ENCODE measurements at regions not wholly inside any gene's neighbourhood (a gene's known extent, or its start where the extent isn't known, plus 50 kb on each side); places are given as distances from the start of the nearest gene placed in this dataset.

DNA sequence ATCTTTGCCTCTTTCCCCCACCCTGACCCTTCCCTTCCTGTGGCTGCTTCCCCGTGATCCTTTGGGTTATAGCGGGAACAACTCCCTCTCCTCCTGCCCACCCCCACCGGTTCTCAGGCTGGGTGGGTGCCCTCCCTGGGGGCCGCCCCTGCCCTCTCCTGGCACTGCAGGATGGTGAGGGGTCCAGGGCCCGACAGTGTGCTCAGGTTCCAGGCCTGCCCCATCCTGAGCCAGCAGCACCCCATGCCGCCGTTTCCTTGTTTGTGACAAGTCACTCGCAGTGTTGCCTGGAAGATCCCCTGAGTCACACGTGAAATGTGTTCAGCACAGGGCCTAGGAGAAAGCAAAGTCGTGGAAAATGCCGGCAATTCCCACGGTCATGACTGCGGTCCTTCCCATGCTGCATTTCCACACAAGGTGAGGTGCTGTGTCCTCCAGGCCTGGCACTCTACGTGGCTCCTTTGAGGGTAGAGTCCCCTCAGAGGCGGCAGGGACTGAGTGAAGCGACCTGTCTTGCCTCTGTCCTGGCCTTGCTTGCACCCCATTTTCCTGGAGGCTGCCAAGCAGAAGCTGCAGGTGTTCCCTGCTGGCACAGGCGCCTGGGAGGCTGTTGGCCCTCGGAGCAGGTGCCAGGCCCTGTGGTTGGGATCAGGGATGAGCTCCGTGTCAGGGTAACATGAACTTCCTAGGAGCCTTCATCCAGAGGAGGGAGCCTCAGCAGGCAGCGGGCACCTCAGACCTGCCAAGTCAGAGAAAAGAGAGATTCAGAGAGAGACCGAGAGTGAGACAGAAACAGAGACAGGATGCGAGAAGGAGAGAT lies 80.5 kb upstream of the LINC01488 start:
- Mint-ChIP-seq H3K27me3 (no peaks in the 10 kb centered on the region), H3K36me3 (ENCODE audit: low read depth) (no peaks in the 10 kb centered on the region), H3K27ac (no peak overlapping the region), H3K4me3 (no peak overlapping the region), H3K4me1 (ENCODE audit: low read depth) (peaks cover 6% of the 10 kb centered on the region), H3K9me3 (peaks cover 14% of the 10 kb centered on the region)
- DNase-seq = no peak

DNA sequence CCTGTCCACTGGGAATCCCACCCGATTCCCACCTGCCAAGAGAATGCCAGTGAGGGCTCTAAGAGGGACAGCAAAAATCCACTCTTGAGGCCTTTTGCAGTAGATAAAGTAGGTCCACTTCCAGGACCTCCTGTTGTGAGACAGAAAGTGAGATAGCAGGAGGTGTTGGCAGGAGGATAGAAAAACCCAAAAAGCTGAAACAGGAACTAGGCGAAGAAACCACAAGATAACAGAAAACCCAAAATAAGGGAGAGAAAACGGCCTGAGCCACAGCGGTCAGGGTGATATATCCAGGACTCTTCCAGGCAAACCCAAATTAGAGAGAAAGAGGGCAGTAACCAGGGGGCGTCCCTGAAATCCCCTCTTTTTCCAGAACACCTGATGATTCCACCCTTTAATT lies 79.7 kb upstream of the LINC01488 start:
- no peak overlapping the region for H3K4me3 Mint-ChIP-seq
- no peaks in the 10 kb centered on the region for H3K27me3 Mint-ChIP-seq
- DNase-seq = no peak
- H3K27ac Mint-ChIP-seq = no peak overlapping the region
- peaks cover 14% of the 10 kb centered on the region for H3K9me3 Mint-ChIP-seq
- H3K4me1 Mint-ChIP-seq (ENCODE audit: low read depth) = peaks cover 6% of the 10 kb centered on the region
- no peaks in the 10 kb centered on the region for H3K36me3 Mint-ChIP-seq (ENCODE audit: low read depth)

DNA sequence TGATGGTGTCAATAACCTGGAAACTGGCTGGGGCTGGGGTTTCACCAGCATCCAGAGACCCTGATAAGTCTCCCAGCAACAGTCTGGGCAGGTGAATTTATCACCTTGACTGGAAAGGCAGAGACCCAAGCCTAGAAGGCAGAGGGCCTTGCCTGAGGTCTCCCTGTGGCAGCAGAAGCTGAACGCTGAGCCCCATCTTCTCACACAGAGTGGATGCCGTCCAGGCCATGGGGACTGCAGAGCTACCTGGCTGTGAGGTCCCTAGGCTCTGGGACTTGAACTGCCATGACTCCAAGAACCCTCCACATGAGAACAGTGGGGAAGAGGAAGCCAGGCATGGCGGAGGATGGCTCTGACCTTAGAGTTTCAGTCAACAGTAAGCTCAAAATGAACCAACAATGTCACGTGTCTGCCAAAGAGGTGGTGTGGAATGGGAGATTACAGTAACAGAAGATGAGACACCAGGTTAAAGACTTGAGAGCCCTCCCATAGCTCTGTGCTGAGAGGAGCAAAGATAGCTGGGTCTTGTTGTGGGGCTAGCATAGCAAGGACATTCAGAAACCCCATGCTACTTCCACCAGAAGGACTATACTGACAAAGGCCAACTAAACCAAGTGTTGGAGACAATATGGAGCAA lies 79.1 kb upstream of the LINC01488 start:
- no peaks in the 10 kb centered on the region for H3K36me3 Mint-ChIP-seq (ENCODE audit: low read depth)
- peaks cover 6% of the 10 kb centered on the region for H3K4me1 Mint-ChIP-seq (ENCODE audit: low read depth)
- peaks cover 14% of the 10 kb centered on the region for H3K9me3 Mint-ChIP-seq
- H3K27me3 Mint-ChIP-seq = no peaks in the 10 kb centered on the region
- H3K4me3 Mint-ChIP-seq = no peak overlapping the region
- no peak overlapping the region for H3K27ac Mint-ChIP-seq
- no peak for DNase-seq

- H3K27me3 Mint-ChIP-seq = peaks cover 5% of the 10 kb centered on the region
- no peak overlapping the region for H3K27ac Mint-ChIP-seq
- H3K4me3 Mint-ChIP-seq = no peak overlapping the region
- peaks cover 14% of the 10 kb centered on the region for H3K9me3 Mint-ChIP-seq
- H3K4me1 Mint-ChIP-seq (ENCODE audit: low read depth) = peaks cover 6% of the 10 kb centered on the region
- no peak for DNase-seq
- no peaks in the 10 kb centered on the region for H3K36me3 Mint-ChIP-seq (ENCODE audit: low read depth)
These were observed 77.8 kb upstream of the LINC01488 start for GRCh38 chr11:69403556-69404215.

DNA sequence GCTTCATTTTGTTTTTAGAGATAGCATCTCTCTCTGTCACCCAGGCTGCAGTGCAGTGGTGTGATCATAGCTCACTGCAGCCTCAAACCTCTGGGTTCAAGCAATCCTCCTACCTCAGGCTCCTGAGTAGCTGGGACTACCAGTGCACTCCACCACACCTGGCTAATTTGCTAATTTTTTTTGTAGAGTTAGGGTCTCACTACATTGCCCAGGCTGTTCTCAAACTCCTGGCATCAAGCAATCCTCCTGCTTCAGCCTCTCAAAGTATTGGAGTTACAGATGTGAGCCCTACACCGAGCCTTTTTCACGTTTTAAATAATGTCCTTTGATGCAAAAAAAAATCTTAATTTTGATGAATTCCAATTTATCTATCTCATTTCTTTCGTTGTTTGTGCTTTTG lies 75.4 kb upstream of the LINC01488 start:
- no peaks in the 10 kb centered on the region for H3K36me3 Mint-ChIP-seq (ENCODE audit: low read depth)
- H3K4me3 Mint-ChIP-seq = no peak overlapping the region

DNA sequence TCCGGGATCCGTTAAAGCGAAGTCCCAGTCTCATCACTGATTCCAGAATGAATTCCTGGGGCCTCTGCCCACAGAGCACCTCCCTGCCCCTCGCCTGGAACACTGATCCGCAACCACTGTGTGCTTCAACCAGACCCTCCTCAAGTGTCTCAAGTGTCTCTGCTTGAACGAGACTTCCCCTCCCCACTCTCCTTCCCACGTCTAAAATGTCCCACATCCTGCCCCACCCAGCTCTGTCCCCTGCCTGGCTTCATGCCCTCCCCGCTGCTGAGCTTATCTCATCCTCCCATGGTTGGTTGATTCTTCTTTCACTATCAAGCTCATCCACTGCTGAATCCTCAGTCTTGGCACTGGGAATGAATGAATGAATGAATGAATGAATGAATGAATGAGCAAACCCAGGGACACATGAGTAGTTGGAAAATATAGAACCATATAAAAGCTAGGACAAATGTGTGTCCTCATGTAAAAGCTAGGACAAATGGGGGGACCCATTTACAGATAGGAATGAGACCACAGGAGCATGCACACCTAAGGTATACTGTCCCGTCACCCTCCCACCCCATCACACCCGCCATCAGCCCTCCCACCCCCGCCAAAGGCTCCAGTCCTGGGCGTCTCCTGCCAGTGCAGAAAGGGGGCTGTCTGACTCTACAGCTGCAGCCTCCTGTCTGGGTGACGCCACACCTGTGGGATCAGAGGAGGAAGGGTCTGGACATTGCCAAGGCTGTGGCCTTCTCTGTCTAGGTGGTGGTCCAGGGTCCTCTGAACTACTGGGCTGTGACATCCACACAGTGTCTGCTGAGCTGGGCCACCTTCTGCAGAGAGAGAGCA lies 71.4 kb upstream of the LINC01488 start:
- DNase-seq = no peak
- no peaks in the 10 kb centered on the region for H3K36me3 Mint-ChIP-seq (ENCODE audit: low read depth)
- peaks cover 19% of the 10 kb centered on the region for H3K27me3 Mint-ChIP-seq
- H3K27ac Mint-ChIP-seq = no peak overlapping the region
- no peak overlapping the region for H3K4me3 Mint-ChIP-seq
- H3K4me1 Mint-ChIP-seq (ENCODE audit: low read depth) = peaks cover 9% of the 10 kb centered on the region
- no peaks in the 10 kb centered on the region for H3K9me3 Mint-ChIP-seq

More for the DNA sequence above, 75.4 kb upstream of the LINC01488 start:
- no peak overlapping the region for H3K27ac Mint-ChIP-seq
- peaks cover 11% of the 10 kb centered on the region for H3K4me1 Mint-ChIP-seq (ENCODE audit: low read depth)
- H3K27me3 Mint-ChIP-seq = peaks cover 13% of the 10 kb centered on the region
- H3K9me3 Mint-ChIP-seq = peaks cover 14% of the 10 kb centered on the region
- DNase-seq = no peak

DNA sequence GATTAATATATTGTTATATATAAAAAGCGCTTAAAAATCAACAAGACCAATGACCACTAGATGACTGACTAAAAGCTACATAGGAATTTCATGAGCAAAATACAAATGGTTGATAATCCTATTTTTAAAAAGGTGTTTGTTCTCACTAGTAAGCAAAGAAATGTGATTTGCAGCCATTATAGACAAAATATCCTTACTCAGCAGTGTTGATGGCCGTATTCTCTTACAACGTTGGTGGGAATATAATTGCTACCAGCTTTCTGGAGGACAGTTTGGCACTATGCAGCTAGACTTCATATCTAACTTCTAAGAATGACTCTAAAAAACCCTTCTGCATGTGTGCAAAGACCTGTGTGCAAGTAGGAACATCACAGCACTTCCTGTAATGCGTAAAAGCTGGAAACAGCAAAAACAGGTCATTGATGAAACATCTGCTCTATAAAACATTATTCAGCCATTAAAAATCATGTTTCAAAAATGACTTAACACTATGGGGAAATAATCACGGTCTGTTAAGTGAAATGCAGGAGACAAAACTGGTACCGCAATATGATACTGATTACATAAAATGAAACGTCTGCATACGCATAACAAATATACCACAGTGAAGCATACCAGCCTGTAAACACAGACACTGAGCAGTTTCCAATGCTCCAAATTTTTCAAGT lies 70.1 kb upstream of the LINC01488 start:
- DNase-seq = no peak
- Mint-ChIP-seq H3K27me3 (peaks cover 19% of the 10 kb centered on the region), H3K9me3 (no peaks in the 10 kb centered on the region), H3K36me3 (ENCODE audit: low read depth) (no peaks in the 10 kb centered on the region), H3K27ac (no peak overlapping the region), H3K4me1 (ENCODE audit: low read depth) (peaks cover 9% of the 10 kb centered on the region), H3K4me3 (no peak overlapping the region)

DNA sequence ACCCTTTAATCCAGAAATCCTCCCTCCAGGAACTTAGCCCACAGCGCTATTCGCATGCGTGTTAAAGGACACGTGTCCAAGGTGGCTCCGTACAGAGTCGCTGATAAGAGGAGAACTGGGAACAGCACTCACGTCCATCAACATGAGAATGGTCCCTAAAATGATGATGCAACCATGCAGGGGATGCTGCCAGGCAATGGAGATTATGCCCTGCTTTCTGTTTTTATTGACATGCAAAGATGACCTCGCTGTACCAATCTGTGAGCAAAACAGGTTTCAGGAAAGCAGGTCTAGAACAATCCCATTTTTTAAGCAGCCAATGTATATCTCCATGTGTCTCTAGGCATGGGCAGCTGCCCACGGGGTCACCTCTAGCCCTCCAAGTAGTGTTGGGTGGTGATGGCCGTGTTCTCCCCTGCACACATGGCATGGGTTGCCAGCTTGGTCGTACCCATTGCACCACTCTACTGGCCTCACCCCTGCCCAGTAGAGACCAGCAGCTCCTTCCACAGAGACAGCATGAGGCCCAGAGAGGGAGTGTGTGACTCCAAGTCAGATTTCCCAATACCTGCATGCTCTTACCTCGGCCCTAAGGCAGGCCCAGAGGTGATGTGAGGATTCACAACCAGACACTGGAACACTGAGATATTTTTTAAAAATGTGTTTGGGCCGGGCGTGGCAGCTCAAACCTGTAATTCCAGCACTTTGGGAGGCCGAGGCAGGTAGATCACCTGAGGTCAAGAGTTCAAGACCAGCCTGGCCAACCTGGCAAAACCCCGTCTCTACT lies 68.3 kb upstream of the LINC01488 start:
- DNase-seq = no peak
- H3K27ac Mint-ChIP-seq = no peak overlapping the region
- peaks cover 9% of the 10 kb centered on the region for H3K4me1 Mint-ChIP-seq (ENCODE audit: low read depth)
- H3K4me3 Mint-ChIP-seq = no peak overlapping the region
- H3K9me3 Mint-ChIP-seq = no peaks in the 10 kb centered on the region
- H3K36me3 Mint-ChIP-seq (ENCODE audit: low read depth) = no peaks in the 10 kb centered on the region
- peaks cover 18% of the 10 kb centered on the region for H3K27me3 Mint-ChIP-seq

- Mint-ChIP-seq H3K4me1 (ENCODE audit: low read depth) (peaks cover 9% of the 10 kb centered on the region), H3K27ac (no peak overlapping the region), H3K4me3 (no peak overlapping the region), H3K27me3 (peaks cover 12% of the 10 kb centered on the region), H3K9me3 (no peaks in the 10 kb centered on the region), H3K36me3 (ENCODE audit: low read depth) (no peaks in the 10 kb centered on the region)
- DNase-seq = no peak
These were observed 67.5 kb upstream of the LINC01488 start for GRCh38 chr11:69413993-69414392.

DNA sequence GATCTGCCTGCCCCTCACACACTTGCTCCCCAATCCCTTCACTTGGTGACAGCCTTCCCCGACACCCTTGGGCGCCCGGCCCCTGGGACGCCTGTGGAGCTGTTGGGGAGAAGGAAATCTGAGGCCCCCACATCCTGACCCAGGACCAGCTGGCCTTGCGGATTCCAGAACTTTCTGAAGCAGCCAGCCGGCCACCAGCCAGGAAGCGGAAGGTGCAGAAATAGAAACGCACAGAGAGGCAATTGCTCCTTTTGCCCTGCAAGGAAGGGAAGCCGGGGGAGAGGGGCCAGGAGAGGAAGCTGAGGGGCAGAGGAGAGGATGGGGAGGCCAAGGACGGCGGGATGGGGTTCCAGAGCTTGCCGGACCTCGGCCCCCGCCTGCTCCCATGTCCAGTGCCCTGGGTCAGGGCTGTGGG lies 66.7 kb upstream of the LINC01488 start:
- Mint-ChIP-seq H3K27me3 (peaks cover 10% of the 10 kb centered on the region), H3K36me3 (ENCODE audit: low read depth) (no peaks in the 10 kb centered on the region), H3K27ac (no peak overlapping the region), H3K4me3 (no peak overlapping the region), H3K4me1 (ENCODE audit: low read depth) (peaks cover 8% of the 10 kb centered on the region), H3K9me3 (no peaks in the 10 kb centered on the region)
- no peak for DNase-seq

- Mint-ChIP-seq H3K4me1 (ENCODE audit: low read depth) (peaks cover 4% of the 10 kb centered on the region), H3K4me3 (no peak overlapping the region), H3K9me3 (no peaks in the 10 kb centered on the region), H3K36me3 (ENCODE audit: low read depth) (no peaks in the 10 kb centered on the region), H3K27ac (no peak overlapping the region), H3K27me3 (peaks cover 6% of the 10 kb centered on the region)
- DNase-seq = no peak
These were observed 65.9 kb upstream of the LINC01488 start for GRCh38 chr11:69415411-69416142.

- no peak overlapping the region for H3K27ac Mint-ChIP-seq
- peaks cover 4% of the 10 kb centered on the region for H3K4me1 Mint-ChIP-seq (ENCODE audit: low read depth)
- DNase-seq = no peak
- H3K27me3 Mint-ChIP-seq = peaks cover 6% of the 10 kb centered on the region
- H3K9me3 Mint-ChIP-seq = no peaks in the 10 kb centered on the region
- no peak overlapping the region for H3K4me3 Mint-ChIP-seq
- no peaks in the 10 kb centered on the region for H3K36me3 Mint-ChIP-seq (ENCODE audit: low read depth)
These were observed 65.3 kb upstream of the LINC01488 start for GRCh38 chr11:69416143-69416515.

Data from activated T-cell treated with anti-CD3 and anti-CD28 coated beads, Interleukin-2, amount 50 U/mL, for 24 hours (primary cell).